Bronchial epithelial cell (primary cell): ENCODE measurements at regions not wholly inside any gene's neighbourhood (a gene's known extent, or its start where the extent isn't known, plus 50 kb on each side); places are given as distances from the start of the nearest gene placed in this dataset.

Experiments
- DNase-seq: peaks from one replicate; pipeline ENCODE4 v3.0.0-alpha.2; 2010; ENCODE audit warnings: low read depth
- FAIRE-seq: peaks from 2 replicates; lab custom pipeline; 2011; peaks lifted over from hg19 to GRCh38; lab: Jason Lieb, UNC
- H3K27me3 ChIP-seq: 2 replicates; pipeline ENCODE4 v1.5.1; 2011; ENCODE audit warnings: low read length; ENCODE audit not compliant: control insufficient read depth, insufficient read depth
- H3K36me3 ChIP-seq: 2 replicates; pipeline ENCODE4 v1.5.1; 2011; ENCODE audit warnings: low read length; ENCODE audit not compliant: control insufficient read depth, insufficient read depth
- H3K4me3 ChIP-seq: 2 replicates; pipeline ENCODE4 v1.5.1; 2011; ENCODE audit warnings: mild to moderate bottlenecking, low read depth, low read length, control low read depth
- TF ChIP-seq, protein P1 (sequence below): IDR thresholded peaks from 2 replicates; pipeline ENCODE4 v1.5.1; 2011; ENCODE audit warnings: mild to moderate bottlenecking, moderate library complexity, low read length, control low read depth, inconsistent platforms; ENCODE audit not compliant: insufficient read depth, severe bottlenecking

GRCh38 chr7:28293527-28293835 lies 112.9 kb upstream of the JAZF1 start:
- TF ChIP-seq, protein P1, sequence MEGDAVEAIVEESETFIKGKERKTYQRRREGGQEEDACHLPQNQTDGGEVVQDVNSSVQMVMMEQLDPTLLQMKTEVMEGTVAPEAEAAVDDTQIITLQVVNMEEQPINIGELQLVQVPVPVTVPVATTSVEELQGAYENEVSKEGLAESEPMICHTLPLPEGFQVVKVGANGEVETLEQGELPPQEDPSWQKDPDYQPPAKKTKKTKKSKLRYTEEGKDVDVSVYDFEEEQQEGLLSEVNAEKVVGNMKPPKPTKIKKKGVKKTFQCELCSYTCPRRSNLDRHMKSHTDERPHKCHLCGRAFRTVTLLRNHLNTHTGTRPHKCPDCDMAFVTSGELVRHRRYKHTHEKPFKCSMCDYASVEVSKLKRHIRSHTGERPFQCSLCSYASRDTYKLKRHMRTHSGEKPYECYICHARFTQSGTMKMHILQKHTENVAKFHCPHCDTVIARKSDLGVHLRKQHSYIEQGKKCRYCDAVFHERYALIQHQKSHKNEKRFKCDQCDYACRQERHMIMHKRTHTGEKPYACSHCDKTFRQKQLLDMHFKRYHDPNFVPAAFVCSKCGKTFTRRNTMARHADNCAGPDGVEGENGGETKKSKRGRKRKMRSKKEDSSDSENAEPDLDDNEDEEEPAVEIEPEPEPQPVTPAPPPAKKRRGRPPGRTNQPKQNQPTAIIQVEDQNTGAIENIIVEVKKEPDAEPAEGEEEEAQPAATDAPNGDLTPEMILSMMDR, result no peak
- Histone ChIP-seq H3K36me3 (no peaks in the 10 kb centered on the region), H3K27me3 (no peaks in the 10 kb centered on the region), H3K4me3 (no peak overlapping the region)
- FAIRE-seq (no peak), DNase-seq (no peak)

- Histone ChIP-seq H3K27me3 (no peaks in the 10 kb centered on the region), H3K4me3 (no peak overlapping the region), H3K36me3 (no peaks in the 10 kb centered on the region)
- DNase-seq (peak; percentile 46), FAIRE-seq (no peak)
- TF ChIP-seq, protein P1, result peak; percentile 80
Observed at GRCh38 chr7:28296571-28297483, 115.5 kb upstream of the CREB5 start.

GRCh38 chr7:28297801-28298459 lies 114.4 kb upstream of the CREB5 start:
- no peak for DNase-seq
- no peak overlapping the region for H3K4me3 ChIP-seq
- no peaks in the 10 kb centered on the region for H3K36me3 ChIP-seq
- TF ChIP-seq, protein P1, result no peak
- H3K27me3 ChIP-seq, result no peaks in the 10 kb centered on the region
- FAIRE-seq, result no peak

GRCh38 chr7:28298870-28299518 lies 113.3 kb upstream of the CREB5 start:
- Histone ChIP-seq H3K27me3 (no peaks in the 10 kb centered on the region), H3K36me3 (no peaks in the 10 kb centered on the region), H3K4me3 (no peak overlapping the region)
- DNase-seq, result peak; percentile 60
- TF ChIP-seq, protein P1, result peak; percentile 58
- peak; percentile 47 for FAIRE-seq

DNA sequence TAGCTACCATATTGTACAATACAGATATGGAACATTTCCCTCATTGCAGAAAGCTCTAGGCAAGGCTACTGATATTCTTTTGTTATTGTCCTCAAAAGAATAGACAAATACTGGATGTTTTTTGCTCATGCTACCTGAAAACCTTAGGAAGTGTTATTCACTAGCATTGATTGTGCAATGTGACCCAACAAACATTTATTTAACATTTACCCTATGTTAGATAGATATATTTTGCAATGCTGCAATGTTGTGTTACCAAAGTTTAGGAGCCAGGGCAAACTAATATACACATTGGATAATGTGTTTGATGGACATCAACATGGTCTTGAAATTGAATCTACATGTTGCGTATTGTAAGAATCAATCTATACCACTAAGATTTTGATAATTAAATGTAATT lies 112.8 kb upstream of the CREB5 start:
- H3K36me3 ChIP-seq, result no peaks in the 10 kb centered on the region
- TF ChIP-seq, protein P1, result no peak
- DNase-seq (no peak), FAIRE-seq (no peak)
- H3K27me3 ChIP-seq, result no peaks in the 10 kb centered on the region
- no peak overlapping the region for H3K4me3 ChIP-seq
